RWPE1 (cell line): ENCODE measurements at regions not wholly inside any gene's neighbourhood (a gene's known extent, or its start where the extent isn't known, plus 50 kb on each side); places are given as distances from the start of the nearest gene placed in this dataset.

Experiments
- CTCF ChIA-PET: fragments of 350-600 bp; sonication (Branson Sonifier 250); formaldehyde crosslinking; extraction: SDS; loops from one replicate; lab custom pipeline; 2021; lab: Yijun Ruan, JAX
- POLR2A ChIA-PET: fragments of 400-600 bp; formaldehyde crosslinking; extraction: SDS; loops from one replicate; lab custom pipeline; 2020; ENCODE audit warnings: antibody characterized with exemption; ENCODE audit not compliant: low non-redundant PET; lab: Yijun Ruan, JAX
- DNase-seq: peaks from one replicate; pipeline ENCODE4 v3.0.0; 2012; ENCODE audit warnings: low spot score
- H3K27ac ChIP-seq: fragments of 450-650 bp; 2 replicates; pipeline ENCODE4 v1.5.1; 2017
- CTCF ChIP-seq: fragments of 450-650 bp; conservative IDR thresholded peaks from 2 replicates; pipeline ENCODE4 v1.5.1; 2017; ENCODE audit warnings: low read depth, mild to moderate bottlenecking

- H3K27ac ChIP-seq: no peak overlapping the region
- TF ChIP-seq CTCF: no peak
- CTCF ChIA-PET: interaction anchor here (0.6 kb wide), 2 partner anchors 685 to 1013 kb away, joined by 3 read pairs; no protein-coding TSS in a partner anchor
- POLR2A ChIA-PET: interaction anchor here (0.6 kb wide), 1 partner anchor 983 kb away, joined by 4 read pairs; no protein-coding TSS in a partner anchor
- DNase-seq: no peak
Observed at GRCh38 chr5:3778000-3778550, 182.4 kb downstream of the IRX1 start.

DNA sequence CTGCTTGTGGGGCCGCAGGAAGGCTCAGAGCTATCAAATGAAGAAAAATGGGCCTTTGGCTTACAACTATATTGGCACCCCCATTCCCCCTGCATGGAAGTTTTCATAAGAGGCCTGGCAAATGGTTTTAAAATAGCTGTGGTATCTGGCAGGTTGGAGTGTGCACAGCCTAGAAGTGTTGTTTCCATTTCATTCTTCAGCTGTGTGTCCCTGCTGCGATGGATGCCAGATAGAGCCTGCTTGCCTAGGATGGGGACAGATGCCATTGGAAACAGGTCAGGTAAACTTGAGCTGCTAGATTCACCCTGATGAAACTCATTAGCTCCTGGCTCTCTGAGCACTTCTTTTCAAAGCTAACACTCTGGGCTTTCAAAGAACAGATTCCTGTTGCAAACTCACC is 183.3 kb downstream of the IRX1 start:
- ChIA-PET POLR2A (no interaction called here), CTCF (no interaction called here)
- no peak overlapping the region for H3K27ac ChIP-seq
- TF ChIP-seq CTCF: no peak
- no peak for DNase-seq

GRCh38 chr5:3780278-3780677 is 184.6 kb downstream of the IRX1 start:
- CTCF ChIA-PET: no interaction called here
- no peak overlapping the region for H3K27ac ChIP-seq
- no peak for TF ChIP-seq CTCF
- POLR2A ChIA-PET: no interaction called here
- no peak for DNase-seq

- CTCF ChIA-PET: no interaction called here
Observed at GRCh38 chr5:3780907-3781306, 185.3 kb downstream of the IRX1 start.

GRCh38 chr5:3784854-3785253 is 189.2 kb downstream of the IRX1 start:
- no peak for DNase-seq
- H3K27ac ChIP-seq: no peak overlapping the region
- CTCF ChIA-PET: no interaction called here
- POLR2A ChIA-PET: no interaction called here
- TF ChIP-seq CTCF: no peak

More at GRCh38 chr5:3780907-3781306, 185.3 kb downstream of the IRX1 start:
- no peak overlapping the region for H3K27ac ChIP-seq
- no peak for TF ChIP-seq CTCF
- DNase-seq: no peak
- POLR2A ChIA-PET: no interaction called here

- no peak for DNase-seq
- ChIA-PET CTCF (no interaction called here), POLR2A (no interaction called here)
- no peak overlapping the region for H3K27ac ChIP-seq
- TF ChIP-seq CTCF: no peak
Observed at GRCh38 chr5:3786165-3786564, 190.5 kb downstream of the IRX1 start.
